ENCODE measurements at regions not wholly inside any gene's neighbourhood (a gene's known extent, or its start where the extent isn't known, plus 50 kb on each side); places are given as distances from the start of the nearest gene placed in this dataset.

DNA sequence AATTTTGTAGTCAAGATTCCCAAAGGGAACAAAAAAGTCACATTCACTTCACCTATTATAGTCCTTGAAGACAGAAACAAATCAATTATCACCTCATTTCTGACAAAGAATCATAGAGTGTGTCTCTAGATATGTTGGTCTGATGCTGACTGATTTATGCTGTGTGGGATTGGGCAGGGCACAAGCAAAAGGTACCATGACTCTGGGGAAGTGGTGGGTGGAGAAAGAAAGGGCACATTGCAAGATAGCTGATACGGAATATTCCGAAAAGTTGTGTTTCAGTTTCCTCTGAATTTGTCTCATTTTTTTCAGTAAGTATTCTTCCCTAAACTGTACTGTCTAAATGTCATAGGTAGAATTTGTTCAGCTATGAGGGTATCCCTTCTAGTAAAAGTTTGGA lies 268.0 kb downstream of the MREG start:
- Histone ChIP-seq H3K27ac (ENCODE audit: low read length) (no peak overlapping the region), H3K27me3 (ENCODE audit: control insufficient read depth, insufficient read depth, low read length) (no peaks in the 10 kb centered on the region), H3K4me3 (ENCODE audit: low read depth in 2 of 2, low read length in 2 of 2) (no peak overlapping the region), H3K9me3 (ENCODE audit: control insufficient read depth, insufficient read depth, low read depth, low read length) (no peaks in the 10 kb centered on the region), H3K36me3 (ENCODE audit: control insufficient read depth, insufficient read depth, low read length) (no peaks in the 10 kb centered on the region), H3K4me1 (ENCODE audit: control insufficient read depth, insufficient read depth, low read length) (no peaks in the 10 kb centered on the region)
- ATAC-seq (no peak), DNase-seq (ENCODE audit: low read depth, low spot score) (no peak)
- BruUV-seq (replicated peaks): no TSS peak
- intact Hi-C loops (cut with micrococcal nuclease; ENCODE audit: unreplicated experiment) (no loop called here), in situ Hi-C loops (cut with HindIII; ENCODE audit: low pct_unique_long_range_greater_than_20kb, low sequenced_read_pairs) (no loop called here)
- TF ChIP-seq REST (IDR thresholded peaks at IDR 0.05; ENCODE audit: insufficient read depth in 1 of 2, low read depth in 2 of 2, low read length in 1 of 2) (no peak), CTCF (IDR thresholded peaks at IDR 0.05) (no peak), POLR2AphosphoS5 (IDR thresholded peaks at IDR 0.05; ENCODE audit: low read depth, low read length) (no peak), TCF7L2 (IDR thresholded peaks at IDR 0.05; ENCODE audit: low read depth, low read length) (no peak), SIN3A (IDR thresholded peaks at IDR 0.05; ENCODE audit: borderline replicate concordance, insufficient read depth, low read depth, low read length) (no peak)
- ChIA-PET CTCF (no interaction called here), POLR2A (no interaction called here)

GRCh38 chr2:215744514-215744913 lies 268.8 kb downstream of the MREG start:
- DNase-seq (ENCODE audit: low read depth, low spot score) (no peak), ATAC-seq (no peak)
- ChIA-PET POLR2A (no interaction called here), CTCF (no interaction called here)
- Histone ChIP-seq H3K4me3 (ENCODE audit: low read depth in 2 of 2, low read length in 2 of 2) (no peak overlapping the region), H3K36me3 (ENCODE audit: control insufficient read depth, insufficient read depth, low read length) (no peaks in the 10 kb centered on the region), H3K9me3 (ENCODE audit: control insufficient read depth, insufficient read depth, low read depth, low read length) (no peaks in the 10 kb centered on the region), H3K4me1 (ENCODE audit: control insufficient read depth, insufficient read depth, low read length) (no peaks in the 10 kb centered on the region), H3K27me3 (ENCODE audit: control insufficient read depth, insufficient read depth, low read length) (no peaks in the 10 kb centered on the region), H3K27ac (ENCODE audit: low read length) (no peak overlapping the region)
- no peak for TF ChIP-seq CTCF (IDR thresholded peaks at IDR 0.05)
- no peak for TF ChIP-seq POLR2AphosphoS5 (IDR thresholded peaks at IDR 0.05; ENCODE audit: low read depth, low read length)
- TF ChIP-seq SIN3A (IDR thresholded peaks at IDR 0.05; ENCODE audit: borderline replicate concordance, insufficient read depth, low read depth, low read length): no peak
- no peak for TF ChIP-seq TCF7L2 (IDR thresholded peaks at IDR 0.05; ENCODE audit: low read depth, low read length)
- no peak for TF ChIP-seq REST (IDR thresholded peaks at IDR 0.05; ENCODE audit: insufficient read depth in 1 of 2, low read depth in 2 of 2, low read length in 1 of 2)
- in situ Hi-C loops (cut with HindIII; ENCODE audit: low pct_unique_long_range_greater_than_20kb, low sequenced_read_pairs) (no loop called here), intact Hi-C loops (cut with micrococcal nuclease; ENCODE audit: unreplicated experiment) (no loop called here)
- no TSS peak for BruUV-seq (replicated peaks)
